H1 (cell line): ENCODE measurements at regions not wholly inside any gene's neighbourhood (a gene's known extent, or its start where the extent isn't known, plus 50 kb on each side); places are given as distances from the start of the nearest gene placed in this dataset.

Experiments
- MAX ChIP-seq: IDR thresholded peaks from 2 replicates; pipeline ENCODE4 v1.6.1; 2012; ENCODE audit warnings: inconsistent platforms
- POLR2A ChIP-seq, 2 experiments: IDR thresholded peaks; 1 replicate in 1 of 2; 2 replicates in 1 of 2; pipeline ENCODE4 v1.6.1; 2011; ENCODE audit warnings: low read depth in 2 of 2, low read length in 2 of 2, mild to moderate bottlenecking in 2 of 2; ENCODE audit errors: control extremely low read depth in 1 of 2

GRCh38 chr20:7492257-7492656 is 448.0 kb downstream of the HAO1 start:
- no peak for TF ChIP-seq POLR2A (IDR thresholded peaks at IDR 0.05; ENCODE audit: control extremely low read depth in 1 of 2, low read depth in 2 of 2, low read length in 2 of 2)
- no peak for TF ChIP-seq MAX
